ENCODE measurements at regions not wholly inside any gene's neighbourhood (a gene's known extent, or its start where the extent isn't known, plus 50 kb on each side); places are given as distances from the start of the nearest gene placed in this dataset. TPM values are rescaled to one million over a fixed set of nuclear protein-coding genes. Genes with fewer than 3 reads are reported as not detected.
"Not testable (repeated sequence)": the region's sequence is repeated elsewhere in the genome, so short reads cannot be mapped to it uniquely, and the experiment has no call there.

DNA sequence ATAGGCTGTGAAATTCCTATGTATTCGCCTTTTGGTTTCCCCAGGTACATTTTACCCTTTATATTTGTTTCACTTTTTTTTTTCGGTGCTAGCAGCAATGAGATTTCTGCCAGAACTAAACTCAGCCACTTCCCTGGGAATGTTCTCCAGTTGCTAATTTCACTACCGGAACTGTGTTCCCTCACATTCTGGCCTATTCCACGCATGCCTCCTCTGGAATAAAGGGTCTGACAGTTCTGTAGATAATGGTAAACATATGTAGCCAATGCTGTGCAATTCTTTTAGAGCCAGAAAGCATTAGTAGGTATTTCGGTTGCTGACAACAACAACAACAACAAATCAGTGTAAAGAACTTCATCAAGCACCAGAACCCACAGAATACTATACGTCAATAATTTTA is 96.1 kb upstream of the TBX18 start:
- no peak for FAIRE-seq
- no peak for DNase-seq (ENCODE audit: low spot score in 2 of 2)

GRCh38 chr6:84854811-84855400 is 90.5 kb upstream of the TBX18 start:
- no peak for FAIRE-seq
- DNase-seq (ENCODE audit: low spot score in 2 of 2): no peak

DNA sequence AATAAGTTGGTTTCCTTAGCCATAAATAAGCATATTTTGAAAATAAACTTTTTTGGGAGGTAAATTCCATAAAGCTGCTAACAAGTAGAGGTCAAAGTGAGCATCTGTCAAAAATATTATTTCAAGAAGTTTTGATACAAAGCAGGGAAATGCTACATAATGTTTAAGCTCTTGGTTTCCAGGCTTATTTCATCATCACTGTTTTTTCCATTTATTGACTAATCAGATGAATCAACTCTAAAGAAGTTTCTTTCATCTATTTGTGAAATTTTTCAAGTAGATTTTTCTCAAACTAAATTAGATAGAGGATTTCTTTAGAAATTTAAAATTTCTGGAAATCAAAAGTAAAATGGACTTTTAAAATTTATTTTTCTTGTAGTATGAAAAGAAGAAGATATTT is 89.5 kb upstream of the TBX18 start:
- DNase-seq (ENCODE audit: low spot score in 2 of 2): no peak

DNA sequence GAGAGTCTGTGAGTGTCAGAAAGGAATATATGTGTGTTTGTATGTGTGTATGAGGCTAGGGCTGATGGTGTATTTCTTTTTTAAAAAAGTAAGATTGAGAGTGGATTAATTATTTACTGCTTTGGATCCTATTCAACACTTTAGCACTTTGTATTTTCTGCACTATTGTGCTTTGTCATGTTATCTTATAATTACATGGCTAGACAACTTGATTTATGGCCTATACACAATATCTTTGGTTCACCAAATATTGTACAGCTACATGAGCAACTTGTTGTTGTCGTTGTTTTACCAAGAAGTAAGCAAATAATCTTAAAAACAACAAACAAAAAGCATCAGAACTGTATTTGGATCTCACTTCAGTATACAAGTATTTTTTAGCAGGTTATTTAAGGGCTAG is 84.6 kb upstream of the TBX18 start:
- no peak for FAIRE-seq
- DNase-seq (ENCODE audit: low spot score in 2 of 2): no peak

More for the DNA sequence above, 89.5 kb upstream of the TBX18 start:
- peak; percentile 47 for FAIRE-seq

DNA sequence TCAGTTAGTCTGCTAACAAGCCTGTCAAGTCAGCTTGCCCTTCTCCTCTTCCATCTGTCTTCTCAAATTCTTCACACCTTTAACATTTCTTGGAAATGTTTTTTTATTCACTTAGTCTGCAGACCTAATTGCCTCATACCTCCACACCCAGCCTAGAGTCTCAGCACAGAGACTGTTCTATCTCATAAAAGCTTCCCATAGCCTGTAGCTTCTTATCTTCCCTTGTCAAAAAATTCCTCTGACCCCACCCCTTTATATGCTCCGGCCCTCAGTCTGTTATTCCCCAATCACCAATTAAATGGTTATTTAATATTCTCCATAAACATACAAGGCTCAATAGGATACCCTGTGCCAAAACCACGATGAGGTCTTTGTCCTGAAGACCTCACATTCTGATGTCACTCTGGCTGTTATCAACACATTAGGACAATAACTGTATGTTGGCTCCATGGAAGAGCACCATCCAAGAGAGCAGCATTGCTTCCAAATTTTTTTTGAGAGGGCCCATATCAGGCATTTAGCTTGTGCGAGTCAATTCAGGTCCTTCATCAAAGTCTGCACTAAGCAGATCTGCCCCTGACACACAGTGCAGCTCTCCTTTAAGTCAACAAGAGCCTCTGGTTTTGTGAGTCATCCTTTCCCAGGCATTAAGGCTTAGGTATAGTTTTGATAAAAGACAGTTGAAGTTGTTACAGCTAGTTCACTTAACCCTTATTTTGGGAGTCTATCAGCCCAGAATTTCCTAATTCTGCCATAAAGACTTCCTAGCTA is 83.2 kb upstream of the TBX18 start:
- DNase-seq (ENCODE audit: low spot score in 2 of 2): no peak
- no peak for FAIRE-seq

GRCh38 chr6:84842525-84843166 is 78.2 kb upstream of the TBX18 start:
- DNase-seq (ENCODE audit: low spot score in 2 of 2): no peak
- no peak for FAIRE-seq

DNA sequence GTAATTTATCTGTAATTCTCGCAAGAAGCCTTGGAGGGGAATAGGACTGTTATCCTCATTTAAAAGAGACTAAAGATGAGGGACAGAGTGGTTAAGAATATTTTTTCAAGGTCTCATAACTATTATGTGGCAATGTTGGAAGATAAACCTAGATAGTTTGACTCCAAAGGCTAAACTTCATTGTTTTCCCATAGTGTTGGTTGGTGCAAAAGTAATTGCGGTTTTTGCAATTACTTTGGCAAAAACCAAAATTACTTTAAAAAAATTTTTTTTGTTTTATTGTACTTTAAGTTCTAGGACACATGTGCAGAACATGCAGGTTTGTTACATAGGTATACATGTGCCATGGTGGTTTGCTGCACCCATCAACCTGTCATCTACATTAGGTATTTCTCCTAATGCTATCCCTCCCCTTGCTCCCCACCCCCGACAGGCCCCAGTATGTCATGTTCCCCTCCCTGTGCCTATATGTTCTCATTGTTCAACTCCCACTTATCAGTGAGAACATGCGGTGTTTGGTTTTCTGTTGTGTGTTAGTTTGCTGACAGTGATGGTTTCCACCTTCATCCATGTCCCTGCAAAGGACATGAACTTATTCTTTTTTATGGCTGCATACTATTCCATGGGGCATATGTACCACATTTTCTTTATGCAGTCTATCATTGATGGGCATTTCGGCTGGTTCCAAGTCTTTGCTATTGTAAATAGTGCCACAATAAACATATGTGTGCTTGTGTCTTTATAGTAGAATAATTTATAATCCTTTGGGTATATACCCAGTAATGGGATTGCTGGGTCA is 72.9 kb upstream of the TBX18 start:
- DNase-seq (ENCODE audit: low spot score in 2 of 2); FAIRE-seq: not testable (repeated sequence)

GRCh38 chr6:84836366-84836765 is 72.0 kb upstream of the TBX18 start:
- FAIRE-seq: no peak

GRCh38 chr6:84835340-84835739 is 70.9 kb upstream of the TBX18 start:
- DNase-seq (ENCODE audit: low spot score in 2 of 2): no peak
- no peak for FAIRE-seq

More at GRCh38 chr6:84836366-84836765, 72.0 kb upstream of the TBX18 start:
- DNase-seq (ENCODE audit: low spot score in 2 of 2): no peak

- FAIRE-seq; DNase-seq (ENCODE audit: low spot score in 2 of 2): not testable (repeated sequence)
Measured at GRCh38 chr6:84831924-84832323, 67.5 kb upstream of the TBX18 start.

GRCh38 chr6:84825461-84825860 is 61.1 kb upstream of the TBX18 start:
- no peak for FAIRE-seq

GRCh38 chr6:84821314-84821713 is 56.9 kb upstream of the TBX18 start:
- not testable (repeated sequence) for FAIRE-seq

More at GRCh38 chr6:84825461-84825860, 61.1 kb upstream of the TBX18 start:
- DNase-seq (ENCODE audit: low spot score in 2 of 2): no peak

GRCh38 chr6:84816741-84817140 is 52.3 kb upstream of the TBX18 start:
- DNase-seq (ENCODE audit: low spot score in 2 of 2): no peak
- no peak for FAIRE-seq

More at GRCh38 chr6:84821314-84821713, 56.9 kb upstream of the TBX18 start:
- DNase-seq (ENCODE audit: low spot score in 2 of 2): not testable (repeated sequence)

DNA sequence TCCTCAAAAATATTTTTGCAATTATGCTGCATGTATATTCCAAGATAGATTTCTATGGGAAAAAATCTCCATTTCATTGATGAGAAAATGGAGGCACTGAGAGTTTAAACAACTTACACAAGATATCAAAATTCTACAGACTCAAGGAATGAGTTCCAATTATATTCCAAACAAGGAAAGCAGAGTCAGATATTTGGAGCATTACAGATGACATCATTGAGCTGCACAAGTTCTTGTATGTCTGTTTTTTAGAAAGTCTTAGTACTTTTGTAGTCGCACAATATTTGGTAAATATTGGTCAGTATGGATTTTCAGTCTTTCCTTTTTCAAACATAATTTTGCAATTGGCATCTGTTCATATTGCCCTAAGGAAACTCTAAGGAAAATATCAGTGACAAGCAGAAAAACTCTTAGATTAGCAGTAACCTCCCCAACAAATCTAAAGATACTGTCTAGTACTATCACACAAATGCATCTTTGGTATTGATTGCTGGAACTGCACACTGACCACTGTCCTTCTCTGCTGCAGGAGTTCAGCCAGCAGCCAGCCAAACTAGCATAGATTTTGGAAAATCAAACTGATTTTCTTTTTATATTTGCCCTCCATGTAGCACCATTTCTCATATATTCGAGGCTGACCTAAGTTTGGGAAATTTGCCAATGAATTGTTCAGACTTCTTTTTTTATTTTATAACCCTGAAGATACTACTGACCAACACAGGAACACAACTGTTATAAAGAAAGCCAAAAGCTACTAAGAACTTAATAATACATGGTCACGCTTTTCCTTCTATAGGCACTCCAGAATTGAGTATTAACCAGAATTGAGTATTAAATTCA is 51.7 kb upstream of the TBX18 start:
- FAIRE-seq: no peak

More for the DNA sequence above, 51.7 kb upstream of the TBX18 start:
- no peak for DNase-seq (ENCODE audit: low spot score in 2 of 2)

Small RNA genes in the stretch of these regions (small RNA-seq; reads per million reads assigned to genes)
- not detected for gene AL109941.1
